GM18498 (cell line): ENCODE measurements at regions not wholly inside any gene's neighbourhood (a gene's known extent, or its start where the extent isn't known, plus 50 kb on each side); places are given as distances from the start of the nearest gene placed in this dataset.
"Not testable (repeated sequence)": the region's sequence is repeated elsewhere in the genome, so short reads cannot be mapped to it uniquely, and the experiment has no call there.

Experiments
- ATAC-seq: cut with Tn5 transposase; IDR thresholded peaks from one replicate; pipeline ENCODE4 v1.9.1; 2021; ENCODE audit warnings: mild to moderate bottlenecking, moderate library complexity; ENCODE audit not compliant: unreplicated experiment

GRCh38 chr20:29319725-29320124, 1937.7 kb upstream of the DEFB115 start:
- no peak for ATAC-seq

DNA sequence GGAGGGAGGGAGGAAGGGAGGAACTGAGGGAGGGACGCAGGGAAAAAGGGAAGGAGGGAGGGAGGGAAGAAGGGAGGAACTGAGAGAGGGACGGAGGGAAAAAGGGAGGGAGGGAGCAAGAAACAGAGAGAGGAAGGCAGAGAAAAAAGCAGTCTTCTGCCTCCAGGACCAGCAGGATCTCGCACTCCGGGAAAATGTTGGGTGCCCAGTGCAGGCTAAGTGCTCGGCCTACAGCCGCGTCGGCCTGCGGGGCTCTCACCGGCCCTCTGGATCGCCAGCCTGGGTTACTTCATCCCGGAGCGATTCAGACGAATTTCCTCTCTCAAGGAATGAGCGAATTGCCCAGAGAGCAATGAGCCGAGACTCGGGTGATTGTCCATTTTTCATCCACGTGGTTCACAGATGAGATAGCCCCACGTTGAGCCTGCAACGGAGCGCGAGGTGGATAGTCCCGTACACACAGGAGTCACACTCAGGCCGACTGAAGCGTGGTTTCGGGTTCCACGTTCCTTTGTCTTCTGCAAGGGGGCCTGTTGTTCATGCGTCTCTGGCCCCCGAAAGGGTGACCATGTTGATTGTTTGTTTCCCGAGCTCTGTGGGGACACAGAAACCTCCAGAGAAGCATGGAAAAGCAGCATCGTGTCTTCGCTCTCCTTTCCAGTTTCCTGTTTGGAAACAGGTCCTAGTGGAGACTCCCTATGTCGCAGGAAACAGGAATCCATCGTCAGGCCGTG, 1937.1 kb upstream of the DEFB115 start:
- not testable (repeated sequence) for ATAC-seq

- not testable (repeated sequence) for ATAC-seq
Observed at GRCh38 chr20:29323631-29324515, 1933.6 kb upstream of the DEFB115 start.

GRCh38 chr20:29324516-29325303, 1932.8 kb upstream of the DEFB115 start:
- not testable (repeated sequence) for ATAC-seq

- no peak for ATAC-seq
Observed at GRCh38 chr20:29325304-29325640, 1932.2 kb upstream of the DEFB115 start.

GRCh38 chr20:29325781-29326180, 1931.7 kb upstream of the DEFB115 start:
- ATAC-seq, result not testable (repeated sequence)

DNA sequence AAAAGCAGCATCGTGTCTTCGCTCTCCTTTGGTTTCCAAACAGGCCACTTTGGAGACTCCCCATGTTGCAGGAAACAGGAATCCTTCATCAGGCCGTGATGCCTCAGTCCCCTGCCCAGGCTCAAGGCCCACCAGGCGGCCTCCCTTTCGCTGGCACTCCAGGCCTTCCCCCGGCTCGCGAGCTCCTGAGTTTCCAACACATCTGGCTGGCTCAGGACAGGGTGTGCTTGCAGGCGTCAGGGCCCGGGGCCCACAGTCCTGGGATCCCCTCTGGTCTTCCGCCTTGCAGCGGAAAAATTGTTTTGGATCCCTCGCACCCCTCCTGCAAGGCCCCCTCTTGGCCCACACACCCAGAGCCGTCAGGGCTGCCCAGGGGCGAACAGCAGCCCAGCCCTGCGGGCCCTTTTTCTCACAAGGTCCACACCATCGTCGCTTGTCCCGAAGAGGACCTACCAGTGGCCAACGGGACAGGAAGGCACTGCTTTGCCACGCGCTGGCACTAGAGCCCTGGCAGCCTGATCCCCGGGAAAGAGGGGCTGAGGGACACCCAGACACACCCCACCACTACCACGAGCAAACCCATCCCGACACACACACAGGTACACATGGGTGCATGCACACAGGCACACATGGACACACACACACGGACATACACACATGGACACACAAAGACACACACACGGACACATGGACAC, 1930.9 kb upstream of the DEFB115 start:
- ATAC-seq, result no peak

DNA sequence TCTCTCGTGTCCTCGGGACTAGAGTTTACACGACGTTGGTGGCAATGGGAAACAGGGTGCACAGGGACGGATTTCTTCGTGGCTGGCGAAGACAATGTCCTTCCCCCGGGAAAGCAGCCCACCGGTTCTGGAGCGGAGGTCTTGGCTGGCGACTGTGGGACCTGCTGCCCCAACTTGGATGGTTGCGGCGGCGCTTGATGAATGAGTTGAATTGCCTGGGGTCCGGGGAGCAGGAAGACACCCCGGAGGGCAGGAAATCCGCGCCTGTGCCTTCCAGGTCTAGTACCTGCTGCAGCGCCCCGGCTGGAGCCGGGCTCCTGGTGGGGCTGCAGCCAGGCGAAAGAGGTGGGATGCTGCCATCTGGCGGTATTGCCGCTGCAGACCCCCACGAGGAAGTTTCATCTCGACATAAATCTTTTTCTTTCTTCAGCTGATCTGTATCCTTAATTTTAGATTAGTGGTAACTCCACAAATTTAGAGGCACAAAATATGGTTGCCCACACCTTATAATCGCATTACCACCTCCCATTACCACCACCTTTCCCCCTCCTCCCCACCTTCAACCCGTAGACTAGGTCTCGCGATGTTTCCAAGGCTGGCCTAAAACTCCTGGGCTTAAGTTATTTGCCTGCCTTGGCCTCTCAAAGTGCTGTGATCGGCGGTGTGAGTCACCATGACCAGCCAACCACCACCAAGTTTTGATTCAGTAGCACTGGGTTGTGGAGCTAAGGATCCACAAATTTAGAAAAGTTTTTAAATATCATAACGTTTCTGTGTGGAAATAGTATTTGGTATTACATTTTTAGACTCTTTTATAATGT, 1929.7 kb upstream of the DEFB115 start:
- ATAC-seq, result not testable (repeated sequence)

DNA sequence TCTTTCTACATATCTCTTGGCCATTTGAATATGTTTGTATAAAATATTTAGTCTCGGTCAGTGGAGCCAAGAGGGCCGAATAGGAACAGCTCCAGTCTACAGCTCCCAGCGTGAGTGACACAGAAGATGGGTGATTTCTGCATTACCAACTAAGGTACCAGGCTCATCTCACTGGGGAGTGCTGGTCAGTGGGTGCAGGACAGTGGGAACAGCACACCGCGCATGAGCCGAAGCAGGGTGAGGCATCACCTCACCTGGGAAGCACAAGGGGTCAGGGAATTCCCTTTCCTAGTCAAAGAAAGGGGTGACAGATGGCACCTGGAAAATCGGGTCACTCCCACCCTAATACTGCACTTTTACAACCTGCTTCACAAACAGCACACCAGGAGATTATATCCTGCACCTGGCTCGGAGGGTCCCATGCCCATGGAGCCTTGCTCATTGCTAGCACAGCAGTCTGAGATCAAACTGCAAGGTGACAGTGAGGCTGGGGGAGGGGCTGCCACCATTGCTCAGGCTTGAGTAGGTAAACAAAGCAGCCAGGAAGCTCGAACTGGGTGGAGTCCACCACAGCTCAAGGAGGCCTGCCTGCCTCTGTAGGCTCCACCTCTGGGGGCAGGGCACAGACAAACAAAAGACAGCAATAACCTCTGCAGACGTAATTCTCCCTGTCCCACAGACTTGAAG, 1926.9 kb upstream of the DEFB115 start:
- not testable (repeated sequence) for ATAC-seq

DNA sequence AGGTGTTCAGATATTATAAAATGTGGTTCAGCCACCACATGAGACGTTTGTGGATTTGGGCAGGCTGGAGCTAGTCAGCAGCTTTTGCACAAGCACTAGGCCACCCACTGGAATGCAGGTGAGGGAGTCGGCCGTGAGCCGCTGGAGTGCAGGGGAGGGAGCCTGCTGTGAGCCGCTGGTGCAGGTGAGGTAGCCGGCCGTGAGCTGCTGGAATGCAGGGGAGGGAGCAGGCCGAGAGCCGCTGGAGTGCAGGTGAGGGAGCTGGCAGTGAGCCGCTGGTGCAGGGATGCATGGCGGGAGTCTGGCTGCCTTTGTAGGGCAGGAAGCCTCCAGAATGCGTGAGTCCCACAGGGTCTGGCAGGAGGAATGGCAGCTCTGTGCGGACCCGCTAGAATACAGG, 1907.6 kb upstream of the DEFB115 start:
- ATAC-seq, result no peak

- not testable (repeated sequence) for ATAC-seq
Observed at GRCh38 chr20:29375937-29376336, 1881.5 kb upstream of the DEFB115 start.

DNA sequence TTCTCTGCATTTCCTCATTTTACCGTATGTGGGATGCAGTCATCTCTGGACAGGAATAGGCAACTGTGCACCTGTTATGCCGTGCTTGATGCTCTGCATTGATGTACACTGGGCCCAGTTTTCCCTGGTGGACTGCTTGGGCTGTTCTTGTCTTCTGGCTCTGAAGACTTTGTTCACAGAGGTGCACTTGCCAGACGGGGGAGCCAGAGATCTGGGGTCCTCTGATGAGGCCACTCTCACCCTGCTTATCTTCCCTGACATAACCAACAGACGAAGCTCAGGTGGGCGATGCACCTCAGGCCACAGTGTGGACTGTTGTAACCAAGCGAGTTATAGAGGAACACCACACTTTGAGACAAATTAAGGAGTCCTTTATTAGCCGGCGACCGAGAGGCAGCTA, 1864.6 kb upstream of the DEFB115 start:
- not testable (repeated sequence) for ATAC-seq

- no peak for ATAC-seq
Observed at GRCh38 chr20:29408034-29408695, 1849.3 kb upstream of the DEFB115 start.

DNA sequence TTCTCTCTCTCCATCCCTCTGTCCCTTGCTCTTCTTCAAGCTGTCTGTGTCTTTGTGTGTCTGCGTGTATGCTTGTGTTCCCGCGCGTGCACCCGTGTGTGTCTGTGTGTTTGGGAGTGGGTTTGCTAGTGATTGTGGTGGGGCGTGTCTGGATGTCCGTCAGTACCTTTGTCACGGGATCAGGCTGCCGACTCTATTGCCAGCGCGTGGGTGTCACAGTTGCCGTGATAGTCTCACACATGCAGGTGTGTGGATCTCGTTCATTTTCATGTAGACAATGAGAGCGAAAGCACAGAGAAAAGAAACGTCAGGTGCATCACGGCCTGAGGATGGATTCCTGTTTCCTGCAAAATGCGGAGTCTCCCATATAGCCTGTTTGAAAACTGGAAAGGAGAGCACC, 1848.8 kb upstream of the DEFB115 start:
- ATAC-seq, result not testable (repeated sequence)

GRCh38 chr20:29409160-29409689, 1848.2 kb upstream of the DEFB115 start:
- not testable (repeated sequence) for ATAC-seq

- ATAC-seq, result no peak
Observed at GRCh38 chr20:29409833-29410805, 1847.3 kb upstream of the DEFB115 start.

DNA sequence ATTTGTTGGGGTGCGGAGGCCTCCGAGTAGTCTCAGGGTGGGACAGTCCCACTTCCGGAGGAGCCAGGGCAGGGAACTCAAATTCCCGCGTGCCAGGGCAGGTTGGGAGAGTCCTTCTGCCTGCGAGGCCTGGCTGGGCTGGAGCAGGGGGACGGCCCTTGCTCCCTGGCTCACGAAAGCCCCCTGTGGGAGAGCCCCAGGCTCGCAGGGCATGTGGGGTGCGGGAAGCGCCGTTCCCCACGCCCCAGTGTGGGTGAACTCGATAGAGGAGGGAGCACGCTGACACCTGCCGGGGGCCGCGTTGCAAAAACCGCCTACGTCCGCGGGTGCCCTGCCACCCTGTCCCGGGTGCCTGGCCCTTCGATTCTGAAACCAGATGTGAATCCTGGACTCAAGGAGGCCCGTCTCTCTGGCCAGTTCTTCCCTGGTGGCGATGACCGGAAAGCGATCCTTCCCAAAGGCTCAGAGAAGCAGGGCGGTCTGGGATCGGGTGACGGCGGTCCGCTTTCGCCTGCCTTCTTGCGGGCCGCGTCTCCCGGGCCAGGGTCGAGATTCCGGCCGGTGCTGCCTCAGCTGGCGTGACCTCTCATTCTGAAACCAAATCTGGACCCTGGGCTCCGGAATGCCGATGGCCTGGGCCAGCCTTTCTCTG, 1846.5 kb upstream of the DEFB115 start:
- no peak for ATAC-seq
